HG03175 (cell line): ENCODE measurements at regions not wholly inside any gene's neighbourhood (a gene's known extent, or its start where the extent isn't known, plus 50 kb on each side); places are given as distances from the start of the nearest gene placed in this dataset.

ENCODE experiments used
- ATAC-seq: cut with Tn5 transposase; IDR thresholded peaks from one replicate; pipeline ENCODE4 v1.9.1; 2021; ENCODE audit warnings: mild to moderate bottlenecking, moderate library complexity; ENCODE audit not compliant: unreplicated experiment

- ATAC-seq, result no peak
Observed at GRCh38 chr9:36763778-36764177, 191.1 kb downstream of the MELK start.

- no peak for ATAC-seq
Observed at GRCh38 chr9:36764364-36765076, 191.8 kb downstream of the MELK start.

- no peak for ATAC-seq
Observed at GRCh38 chr9:36765077-36765390, 192.3 kb downstream of the MELK start.

- peak; percentile 97 for ATAC-seq
Observed at GRCh38 chr9:36765468-36766341, 193.0 kb downstream of the MELK start.

- no peak for ATAC-seq
Observed at GRCh38 chr9:36768677-36769076, 196.0 kb downstream of the MELK start.

- ATAC-seq, result no peak
Observed at GRCh38 chr9:36770025-36770424, 197.3 kb downstream of the MELK start.

GRCh38 chr9:36772449-36773403, 200.0 kb downstream of the MELK start:
- no peak for ATAC-seq

GRCh38 chr9:36778682-36779081, 206.0 kb downstream of the MELK start:
- ATAC-seq, result no peak

- ATAC-seq, result no peak
Observed at GRCh38 chr9:36779582-36779981, 206.9 kb downstream of the MELK start.

GRCh38 chr9:36780186-36780585, 207.5 kb downstream of the MELK start:
- no peak for ATAC-seq

GRCh38 chr9:36781533-36781932, 208.8 kb downstream of the MELK start:
- ATAC-seq, result no peak
